H1 (cell line): ENCODE measurements at regions not wholly inside any gene's neighbourhood (a gene's known extent, or its start where the extent isn't known, plus 50 kb on each side); places are given as distances from the start of the nearest gene placed in this dataset.
A peak's percentile ranks its signal among the peaks of the same experiment; 100 is the strongest.

ENCODE experiments used
- BACH1 ChIP-seq: IDR thresholded peaks from 2 replicates; pipeline ENCODE4 v1.6.1; 2012; ENCODE audit warnings: low read length, improper control_type of control experiment
- BCL11A ChIP-seq, 2 experiments: IDR thresholded peaks; one replicate each; pipeline ENCODE4 v1.6.1; 2011; ENCODE audit warnings: low read depth in 2 of 2, low read length in 2 of 2, mild to moderate bottlenecking in 2 of 2
- BRCA1 ChIP-seq: IDR thresholded peaks from 2 replicates; pipeline ENCODE4 v1.6.1; 2012; ENCODE audit warnings: low read depth, low read length, improper control_type of control experiment
- JUN ChIP-seq: IDR thresholded peaks from 2 replicates; pipeline ENCODE4 v1.6.1; 2011; ENCODE audit warnings: low read depth, mild to moderate bottlenecking, improper control_type of control experiment, low read length
- KDM1A ChIP-seq: fragments of 200-600, 300-600 bp; sonication (generic); IDR thresholded peaks from 2 replicates; pipeline ENCODE4 v1.7.1; 2016; ENCODE audit warnings: mild to moderate bottlenecking, low read length, borderline replicate concordance
- POLR2A ChIP-seq, 2 experiments: IDR thresholded peaks; 1 replicate in 1 of 2; 2 replicates in 1 of 2; pipeline ENCODE4 v1.6.1; 2011; ENCODE audit warnings: low read depth in 2 of 2, low read length in 2 of 2, mild to moderate bottlenecking in 2 of 2; ENCODE audit errors: control extremely low read depth in 1 of 2
- RFX5 ChIP-seq: IDR thresholded peaks from 2 replicates; pipeline ENCODE4 v1.6.1; 2011; ENCODE audit warnings: low read depth, low read length, improper control_type of control experiment, borderline replicate concordance
- TCF12 ChIP-seq: IDR thresholded peaks from 2 replicates; pipeline ENCODE4 v1.6.1; 2011; ENCODE audit warnings: low read depth, mild to moderate bottlenecking, low read length
- TEAD4 ChIP-seq: IDR thresholded peaks from 2 replicates; pipeline ENCODE4 v1.6.1; 2012; ENCODE audit warnings: low read depth, low read length, inconsistent platforms, mixed read lengths
- TF ChIP-seq, protein P1 (sequence below), 3 experiments: IDR thresholded peaks; 1 replicate in 2 of 3; 2 replicates in 1 of 3; pipeline versions ENCODE4 v1.5.1 to v1.6.1; 2011; ENCODE audit warnings: low read length in 3 of 3, mild to moderate bottlenecking in 3 of 3, inconsistent platforms in 2 of 3, low read depth in 1 of 3, moderate library complexity in 1 of 3; ENCODE audit not compliant: insufficient read depth in 1 of 3; ENCODE audit errors: control extremely low read depth in 1 of 3
- TF ChIP-seq, protein P2 (sequence below): IDR thresholded peaks from 2 replicates; pipeline ENCODE4 v1.6.1; 2011; ENCODE audit warnings: low read length, improper control_type of control experiment

DNA sequence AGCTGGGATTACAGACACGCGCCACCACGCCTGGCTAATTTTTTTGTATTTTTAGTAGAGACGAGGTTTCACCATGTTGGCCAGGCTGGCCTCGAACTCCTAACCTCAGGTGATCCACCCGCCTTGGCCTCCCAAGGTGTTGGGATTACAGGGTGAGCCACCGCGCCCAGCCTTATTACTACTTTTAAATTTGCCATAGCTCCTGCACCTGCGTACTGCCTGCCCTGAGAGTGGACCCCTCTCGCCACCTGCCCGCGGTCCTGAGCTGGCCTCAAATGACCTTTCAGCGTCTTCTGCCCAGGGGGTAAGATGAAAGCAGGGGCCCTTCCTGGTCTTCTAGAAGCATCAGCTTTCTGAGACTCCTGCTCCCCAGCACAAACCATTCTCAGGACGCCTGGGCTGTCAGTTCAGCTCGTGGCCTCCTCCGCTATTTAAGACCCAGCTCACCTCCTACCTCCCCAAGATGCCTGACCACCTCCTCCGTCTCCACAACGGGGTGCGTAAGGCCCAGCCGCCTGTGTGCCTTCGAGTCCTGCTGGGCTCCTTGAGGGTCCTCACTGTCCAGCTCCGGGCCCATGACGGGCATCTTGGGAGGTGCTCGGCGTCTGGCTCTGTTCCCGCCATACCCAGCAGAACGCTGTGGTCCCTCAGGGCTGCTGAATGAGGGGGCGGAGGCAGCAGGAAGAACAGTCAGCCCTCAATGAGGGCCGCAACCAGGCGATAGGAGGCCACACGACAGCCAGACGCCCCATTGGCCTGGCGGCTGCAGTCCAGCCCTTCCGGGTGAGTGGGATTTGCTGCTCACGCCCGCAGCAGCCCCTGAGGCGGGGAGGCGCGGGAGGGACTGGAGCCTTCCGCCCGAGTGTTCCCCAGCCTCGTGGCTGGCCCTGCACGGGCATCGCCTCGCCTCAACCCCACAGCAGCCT, 266.6 kb downstream of the TFCP2L1 start:
- TF ChIP-seq TEAD4 (no peak), POLR2A (IDR thresholded peaks at IDR 0.05; ENCODE audit: control extremely low read depth in 1 of 2, low read depth in 2 of 2, low read length in 2 of 2) (peak in 1 of 2 experiments; percentile 38; a peak in 1 of 3 replicates), BCL11A (IDR thresholded peaks at IDR 0.05; ENCODE audit: low read depth in 2 of 2, low read length in 2 of 2) (no peak), RFX5 (no peak), JUN (no peak), KDM1A (no peak), BRCA1 (no peak), TCF12 (no peak), BACH1 (no peak)
- TF ChIP-seq, protein P1, sequence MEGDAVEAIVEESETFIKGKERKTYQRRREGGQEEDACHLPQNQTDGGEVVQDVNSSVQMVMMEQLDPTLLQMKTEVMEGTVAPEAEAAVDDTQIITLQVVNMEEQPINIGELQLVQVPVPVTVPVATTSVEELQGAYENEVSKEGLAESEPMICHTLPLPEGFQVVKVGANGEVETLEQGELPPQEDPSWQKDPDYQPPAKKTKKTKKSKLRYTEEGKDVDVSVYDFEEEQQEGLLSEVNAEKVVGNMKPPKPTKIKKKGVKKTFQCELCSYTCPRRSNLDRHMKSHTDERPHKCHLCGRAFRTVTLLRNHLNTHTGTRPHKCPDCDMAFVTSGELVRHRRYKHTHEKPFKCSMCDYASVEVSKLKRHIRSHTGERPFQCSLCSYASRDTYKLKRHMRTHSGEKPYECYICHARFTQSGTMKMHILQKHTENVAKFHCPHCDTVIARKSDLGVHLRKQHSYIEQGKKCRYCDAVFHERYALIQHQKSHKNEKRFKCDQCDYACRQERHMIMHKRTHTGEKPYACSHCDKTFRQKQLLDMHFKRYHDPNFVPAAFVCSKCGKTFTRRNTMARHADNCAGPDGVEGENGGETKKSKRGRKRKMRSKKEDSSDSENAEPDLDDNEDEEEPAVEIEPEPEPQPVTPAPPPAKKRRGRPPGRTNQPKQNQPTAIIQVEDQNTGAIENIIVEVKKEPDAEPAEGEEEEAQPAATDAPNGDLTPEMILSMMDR (IDR thresholded peaks at IDR 0.05; ENCODE audit: control extremely low read depth in 1 of 3, insufficient read depth in 1 of 3, low read depth in 1 of 3, low read length in 3 of 3) = no peak
- TF ChIP-seq, protein P2, sequence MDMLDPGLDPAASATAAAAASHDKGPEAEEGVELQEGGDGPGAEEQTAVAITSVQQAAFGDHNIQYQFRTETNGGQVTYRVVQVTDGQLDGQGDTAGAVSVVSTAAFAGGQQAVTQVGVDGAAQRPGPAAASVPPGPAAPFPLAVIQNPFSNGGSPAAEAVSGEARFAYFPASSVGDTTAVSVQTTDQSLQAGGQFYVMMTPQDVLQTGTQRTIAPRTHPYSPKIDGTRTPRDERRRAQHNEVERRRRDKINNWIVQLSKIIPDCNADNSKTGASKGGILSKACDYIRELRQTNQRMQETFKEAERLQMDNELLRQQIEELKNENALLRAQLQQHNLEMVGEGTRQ = no peak
